Caki2 (cell line): ENCODE measurements at regions not wholly inside any gene's neighbourhood (a gene's known extent, or its start where the extent isn't known, plus 50 kb on each side); places are given as distances from the start of the nearest gene placed in this dataset.

ENCODE experiments used
- DNase-seq: peaks from one replicate; pipeline ENCODE4 v3.0.0-alpha.2; 2015; ENCODE audit warnings: low read depth
- in situ Hi-C: cut with HindIII; loops from 2 replicates; pipeline ENCODE4 v1.10.0; 2016; ENCODE audit warnings: low sequenced_read_pairs, low pct_unique_long_range_greater_than_20kb, mixed read lengths

GRCh38 chr3:71906976-71907375 is 122.0 kb upstream of the PROK2 start:
- in situ Hi-C loops: no loop called here
- DNase-seq: no peak

GRCh38 chr3:71905426-71905825 is 120.5 kb upstream of the PROK2 start:
- in situ Hi-C loops: no loop called here
- DNase-seq: no peak

GRCh38 chr3:71903936-71904335 is 119.0 kb upstream of the PROK2 start:
- DNase-seq: no peak
- in situ Hi-C loops: no loop called here

GRCh38 chr3:71903112-71903495 is 118.2 kb upstream of the PROK2 start:
- in situ Hi-C loops: no loop called here
- DNase-seq: no peak

- no peak for DNase-seq
- in situ Hi-C loops: no loop called here
Measured at GRCh38 chr3:71902258-71903111, 117.5 kb upstream of the PROK2 start.

- in situ Hi-C loops: no loop called here
- DNase-seq: no peak
Measured at GRCh38 chr3:71901645-71902044, 116.7 kb upstream of the PROK2 start.

GRCh38 chr3:71900057-71900456 is 115.1 kb upstream of the PROK2 start:
- in situ Hi-C loops: no loop called here
- no peak for DNase-seq

- in situ Hi-C loops: no loop called here
- DNase-seq: no peak
Measured at GRCh38 chr3:71896751-71897150, 111.8 kb upstream of the PROK2 start.

GRCh38 chr3:71893702-71894479 is 108.9 kb upstream of the PROK2 start:
- no peak for DNase-seq
- in situ Hi-C loops: no loop called here

GRCh38 chr3:71893122-71893521 is 108.2 kb upstream of the PROK2 start:
- no peak for DNase-seq
- in situ Hi-C loops: no loop called here

- no peak for DNase-seq
- in situ Hi-C loops: no loop called here
Measured at GRCh38 chr3:71891483-71891882, 106.5 kb upstream of the PROK2 start.

GRCh38 chr3:71890356-71890931 is 105.5 kb upstream of the PROK2 start:
- no peak for DNase-seq
- in situ Hi-C loops: no loop called here

GRCh38 chr3:71887256-71887655 is 102.3 kb upstream of the PROK2 start:
- in situ Hi-C loops: no loop called here

GRCh38 chr3:71885006-71885405 is 100.1 kb upstream of the PROK2 start:
- no peak for DNase-seq
- in situ Hi-C loops: no loop called here

More at GRCh38 chr3:71887256-71887655, 102.3 kb upstream of the PROK2 start:
- DNase-seq: no peak

GRCh38 chr3:71881732-71882131 is 96.8 kb upstream of the PROK2 start:
- in situ Hi-C loops: no loop called here
- no peak for DNase-seq

GRCh38 chr3:71881041-71881440 is 96.1 kb upstream of the PROK2 start:
- in situ Hi-C loops: no loop called here
- no peak for DNase-seq

GRCh38 chr3:71879089-71879488 is 94.1 kb upstream of the PROK2 start:
- in situ Hi-C loops: no loop called here
- DNase-seq: no peak

- in situ Hi-C loops: no loop called here
- DNase-seq: no peak
Measured at GRCh38 chr3:71876135-71877105, 91.5 kb upstream of the PROK2 start.
